ENCODE measurements at regions not wholly inside any gene's neighbourhood (a gene's known extent, or its start where the extent isn't known, plus 50 kb on each side); places are given as distances from the start of the nearest gene placed in this dataset.

DNA sequence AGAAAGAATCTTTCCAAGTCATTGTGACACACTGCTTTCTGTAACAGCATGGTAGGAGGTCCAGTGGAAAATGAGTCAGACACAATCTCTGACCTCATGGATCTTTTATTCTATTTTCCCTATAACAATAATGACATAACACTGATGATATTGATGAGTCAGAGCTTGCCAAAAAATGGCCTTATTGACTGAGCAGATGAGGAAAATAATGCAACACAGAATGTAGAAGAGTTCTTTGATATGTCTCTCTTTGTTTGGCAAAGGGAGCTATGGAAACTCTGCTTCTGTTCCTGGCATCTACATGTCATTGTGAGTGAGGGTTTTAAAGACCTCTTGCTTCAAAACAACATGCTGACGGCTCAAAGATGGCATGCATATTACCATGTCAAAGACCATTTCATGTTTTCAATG, 443.1 kb upstream of the ZNF608 start:
- TF ChIP-seq POLR2A (IDR thresholded peaks at IDR 0.05; ENCODE audit: low read length), result no peak
- no peak for TF ChIP-seq GATA1 (IDR thresholded peaks at IDR 0.05; ENCODE audit: low read depth, low read length)

Data from erythroblast (primary cell).